ENCODE measurements at regions not wholly inside any gene's neighbourhood (a gene's known extent, or its start where the extent isn't known, plus 50 kb on each side); places are given as distances from the start of the nearest gene placed in this dataset.
"Not testable (repeated sequence)": the region's sequence is repeated elsewhere in the genome, so short reads cannot be mapped to it uniquely, and the experiment has no call there.

DNA sequence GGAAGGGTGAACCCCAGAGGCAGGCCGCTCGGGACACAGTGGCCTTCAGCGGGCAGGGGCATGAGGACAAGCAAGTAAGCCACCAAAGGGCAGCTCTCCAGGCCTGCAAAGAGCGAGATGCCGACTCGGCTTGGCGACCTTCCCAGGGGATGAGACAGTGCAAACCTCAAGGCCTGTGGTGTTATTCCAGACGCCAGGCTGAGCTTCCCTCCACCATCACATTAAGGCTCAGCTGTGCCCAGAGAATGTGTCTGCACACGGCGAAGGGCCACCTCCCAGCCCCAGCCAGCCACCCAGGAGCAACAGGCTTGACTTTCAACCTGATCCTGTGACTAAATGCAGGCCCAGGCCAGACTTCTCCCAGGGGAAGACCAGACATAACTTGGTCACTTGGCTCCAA lies 251.4 kb downstream of the SOX9 start:
- DNase-seq: no peak

- no peak for DNase-seq
Observed at GRCh38 chr17:72373910-72374741, 253.3 kb downstream of the SOX9 start.

- no peak for DNase-seq
Observed at GRCh38 chr17:72376526-72377345, 255.9 kb downstream of the SOX9 start.

GRCh38 chr17:72378414-72379390 lies 257.9 kb downstream of the SOX9 start:
- DNase-seq: no peak

DNA sequence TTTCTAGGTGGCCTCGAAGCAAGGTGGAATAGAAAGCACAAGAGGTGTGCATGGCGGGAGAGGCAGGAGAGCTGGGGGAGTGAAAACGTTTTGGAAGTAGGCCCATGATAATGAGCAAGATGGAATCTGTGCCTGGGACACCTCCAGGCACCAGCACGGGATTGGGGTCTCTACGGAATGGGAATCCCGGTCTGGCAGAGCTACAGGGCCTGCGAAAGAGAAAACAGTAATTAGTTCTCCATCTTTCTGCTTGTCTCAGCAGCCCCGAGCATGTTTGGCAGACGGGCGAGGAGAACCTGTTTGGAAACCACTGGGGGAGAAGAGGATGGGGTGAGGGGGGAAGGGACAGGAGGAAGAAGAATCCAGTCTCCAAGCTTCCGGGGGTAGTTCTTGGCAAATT lies 258.7 kb downstream of the SOX9 start:
- no peak for DNase-seq

DNA sequence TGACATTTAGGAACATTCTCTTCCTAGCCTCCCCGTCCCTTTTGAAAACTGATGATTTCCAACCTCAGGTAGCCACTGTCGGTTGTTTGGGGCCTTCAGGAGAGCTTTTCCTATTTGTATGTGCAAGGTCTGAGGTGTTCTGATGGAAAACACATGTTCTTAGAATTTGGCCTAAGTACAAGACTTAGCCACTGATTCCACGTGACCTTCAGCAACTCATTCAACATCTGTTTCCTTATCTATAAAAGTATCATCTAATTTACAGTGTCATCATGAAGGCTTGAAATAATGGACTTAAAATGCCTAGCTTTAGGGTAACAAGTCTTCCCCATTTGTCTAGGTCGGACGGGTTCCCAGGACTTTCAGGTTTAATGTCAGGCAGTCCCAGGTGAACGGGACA lies 259.3 kb downstream of the SOX9 start:
- no peak for DNase-seq

GRCh38 chr17:72380737-72381136 lies 259.9 kb downstream of the SOX9 start:
- DNase-seq: no peak

GRCh38 chr17:72381597-72382397 lies 261.0 kb downstream of the SOX9 start:
- no peak for DNase-seq

- no peak for DNase-seq
Observed at GRCh38 chr17:72382971-72383722, 262.3 kb downstream of the SOX9 start.

DNA sequence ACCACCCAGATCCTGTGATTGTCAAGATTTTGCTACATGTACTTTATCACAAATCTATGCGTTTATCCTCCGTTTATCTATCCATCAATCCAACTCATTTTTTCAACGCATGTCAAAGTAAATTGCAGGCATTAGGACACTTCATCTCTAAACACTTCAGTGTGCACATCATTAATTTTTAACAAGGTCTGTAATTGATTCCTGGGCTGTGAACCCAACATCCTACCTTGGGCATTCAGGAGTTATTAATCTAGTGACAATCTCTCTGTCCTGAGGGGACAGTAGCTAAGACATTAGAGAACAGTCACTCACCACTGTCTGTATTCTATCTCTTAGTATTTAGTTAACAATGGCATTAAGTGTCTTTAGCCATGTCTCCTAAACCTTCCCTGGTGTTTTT lies 264.7 kb downstream of the SOX9 start:
- DNase-seq: no peak

DNA sequence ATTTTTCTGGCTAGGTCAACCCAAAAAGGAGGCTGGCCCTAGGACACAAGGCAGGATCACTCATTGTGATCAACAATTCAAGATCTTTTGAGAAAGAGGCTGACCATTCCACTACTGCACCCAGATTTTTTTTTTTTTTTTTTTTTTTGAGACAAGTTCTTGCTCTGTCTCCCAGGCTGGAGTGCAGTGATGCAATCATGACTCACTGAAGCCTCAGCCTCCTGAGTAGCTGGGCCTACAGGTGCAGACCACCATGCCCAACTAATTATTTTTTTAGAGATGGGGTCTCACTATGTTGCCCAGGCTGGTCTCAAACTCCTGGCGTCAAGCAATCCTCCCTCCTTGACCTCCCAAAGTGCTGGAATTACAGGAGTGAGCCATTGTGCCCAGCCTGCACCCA lies 265.4 kb downstream of the SOX9 start:
- DNase-seq: not testable (repeated sequence)

- DNase-seq: no peak
Observed at GRCh38 chr17:72386619-72387237, 265.9 kb downstream of the SOX9 start.

GRCh38 chr17:72387487-72387886 lies 266.7 kb downstream of the SOX9 start:
- DNase-seq: no peak

DNA sequence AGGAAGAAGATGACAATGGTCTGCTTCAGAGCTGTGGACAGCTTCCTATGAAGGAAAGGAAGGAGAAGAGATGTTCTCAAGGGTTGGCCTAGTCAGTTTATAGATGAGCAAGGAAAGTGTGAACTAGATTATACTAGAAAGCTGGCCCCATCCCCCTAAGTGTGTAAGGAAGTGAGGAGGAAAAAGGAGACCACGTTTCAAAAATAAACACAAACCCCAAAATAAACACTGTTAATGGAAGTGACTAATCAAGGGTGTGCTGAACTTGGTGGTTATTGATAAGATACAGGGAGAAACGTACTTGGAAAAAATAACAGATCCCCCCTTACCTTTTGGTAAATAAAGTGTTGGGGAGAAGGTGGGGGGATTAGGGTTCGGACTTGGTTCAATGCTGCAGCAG lies 267.1 kb downstream of the SOX9 start:
- no peak for DNase-seq

GRCh38 chr17:72388765-72389473 lies 268.1 kb downstream of the SOX9 start:
- DNase-seq: no peak

- DNase-seq: no peak
Observed at GRCh38 chr17:72390675-72391508, 270.1 kb downstream of the SOX9 start.

- DNase-seq: no peak
Observed at GRCh38 chr17:72392056-72393010, 271.5 kb downstream of the SOX9 start.

GRCh38 chr17:72393553-72393952 lies 272.7 kb downstream of the SOX9 start:
- DNase-seq: no peak
